ENCODE measurements at regions not wholly inside any gene's neighbourhood (a gene's known extent, or its start where the extent isn't known, plus 50 kb on each side); places are given as distances from the start of the nearest gene placed in this dataset.

- H3K4me1 ChIP-seq (ENCODE audit: insufficient read depth), result peaks cover 12% of the 10 kb centered on the region; the same call in 1 of the 2 replicates
- Mint-ChIP-seq H3K27me3 (ENCODE audit: insufficient read depth, low read depth, poor library complexity) (no peaks in the 10 kb centered on the region), H3K9me3 (peaks cover 37% of the 10 kb centered on the region), H3K36me3 (ENCODE audit: low read depth) (peaks cover 35% of the 10 kb centered on the region), H3K4me3 (no peak overlapping the region), H3K27ac (no peak overlapping the region), H3K4me1 (peaks cover 11% of the 10 kb centered on the region)
- TF ChIP-seq CREB1 (CRISPR knock-in tag; IDR thresholded peaks at IDR 0.05; ENCODE audit: low read depth) (no peak), JUNB (IDR thresholded peaks at IDR 0.05; ENCODE audit: unreplicated experiment) (no peak), POLR2AphosphoS5 (IDR thresholded peaks at IDR 0.05; ENCODE audit: low read depth) (no peak), EZH2phosphoT487 (IDR thresholded peaks at IDR 0.05; ENCODE audit: unreplicated experiment) (no peak), EZH2 (IDR thresholded peaks at IDR 0.05; ENCODE audit: low read depth, unreplicated experiment) (no peak), ZNF331 (CRISPR knock-in tag; IDR thresholded peaks at IDR 0.05; ENCODE audit: low read depth) (no peak), ETS1 (IDR thresholded peaks at IDR 0.05) (no peak), ZNF114 (CRISPR knock-in tag; IDR thresholded peaks at IDR 0.05) (no peak), REST (IDR thresholded peaks at IDR 0.05; ENCODE audit: unreplicated experiment) (no peak), STAT1 (IDR thresholded peaks at IDR 0.05; ENCODE audit: unreplicated experiment) (no peak), NANOG (IDR thresholded peaks at IDR 0.05; ENCODE audit: borderline replicate concordance) (no peak)
- TF ChIP-seq, protein P1, sequence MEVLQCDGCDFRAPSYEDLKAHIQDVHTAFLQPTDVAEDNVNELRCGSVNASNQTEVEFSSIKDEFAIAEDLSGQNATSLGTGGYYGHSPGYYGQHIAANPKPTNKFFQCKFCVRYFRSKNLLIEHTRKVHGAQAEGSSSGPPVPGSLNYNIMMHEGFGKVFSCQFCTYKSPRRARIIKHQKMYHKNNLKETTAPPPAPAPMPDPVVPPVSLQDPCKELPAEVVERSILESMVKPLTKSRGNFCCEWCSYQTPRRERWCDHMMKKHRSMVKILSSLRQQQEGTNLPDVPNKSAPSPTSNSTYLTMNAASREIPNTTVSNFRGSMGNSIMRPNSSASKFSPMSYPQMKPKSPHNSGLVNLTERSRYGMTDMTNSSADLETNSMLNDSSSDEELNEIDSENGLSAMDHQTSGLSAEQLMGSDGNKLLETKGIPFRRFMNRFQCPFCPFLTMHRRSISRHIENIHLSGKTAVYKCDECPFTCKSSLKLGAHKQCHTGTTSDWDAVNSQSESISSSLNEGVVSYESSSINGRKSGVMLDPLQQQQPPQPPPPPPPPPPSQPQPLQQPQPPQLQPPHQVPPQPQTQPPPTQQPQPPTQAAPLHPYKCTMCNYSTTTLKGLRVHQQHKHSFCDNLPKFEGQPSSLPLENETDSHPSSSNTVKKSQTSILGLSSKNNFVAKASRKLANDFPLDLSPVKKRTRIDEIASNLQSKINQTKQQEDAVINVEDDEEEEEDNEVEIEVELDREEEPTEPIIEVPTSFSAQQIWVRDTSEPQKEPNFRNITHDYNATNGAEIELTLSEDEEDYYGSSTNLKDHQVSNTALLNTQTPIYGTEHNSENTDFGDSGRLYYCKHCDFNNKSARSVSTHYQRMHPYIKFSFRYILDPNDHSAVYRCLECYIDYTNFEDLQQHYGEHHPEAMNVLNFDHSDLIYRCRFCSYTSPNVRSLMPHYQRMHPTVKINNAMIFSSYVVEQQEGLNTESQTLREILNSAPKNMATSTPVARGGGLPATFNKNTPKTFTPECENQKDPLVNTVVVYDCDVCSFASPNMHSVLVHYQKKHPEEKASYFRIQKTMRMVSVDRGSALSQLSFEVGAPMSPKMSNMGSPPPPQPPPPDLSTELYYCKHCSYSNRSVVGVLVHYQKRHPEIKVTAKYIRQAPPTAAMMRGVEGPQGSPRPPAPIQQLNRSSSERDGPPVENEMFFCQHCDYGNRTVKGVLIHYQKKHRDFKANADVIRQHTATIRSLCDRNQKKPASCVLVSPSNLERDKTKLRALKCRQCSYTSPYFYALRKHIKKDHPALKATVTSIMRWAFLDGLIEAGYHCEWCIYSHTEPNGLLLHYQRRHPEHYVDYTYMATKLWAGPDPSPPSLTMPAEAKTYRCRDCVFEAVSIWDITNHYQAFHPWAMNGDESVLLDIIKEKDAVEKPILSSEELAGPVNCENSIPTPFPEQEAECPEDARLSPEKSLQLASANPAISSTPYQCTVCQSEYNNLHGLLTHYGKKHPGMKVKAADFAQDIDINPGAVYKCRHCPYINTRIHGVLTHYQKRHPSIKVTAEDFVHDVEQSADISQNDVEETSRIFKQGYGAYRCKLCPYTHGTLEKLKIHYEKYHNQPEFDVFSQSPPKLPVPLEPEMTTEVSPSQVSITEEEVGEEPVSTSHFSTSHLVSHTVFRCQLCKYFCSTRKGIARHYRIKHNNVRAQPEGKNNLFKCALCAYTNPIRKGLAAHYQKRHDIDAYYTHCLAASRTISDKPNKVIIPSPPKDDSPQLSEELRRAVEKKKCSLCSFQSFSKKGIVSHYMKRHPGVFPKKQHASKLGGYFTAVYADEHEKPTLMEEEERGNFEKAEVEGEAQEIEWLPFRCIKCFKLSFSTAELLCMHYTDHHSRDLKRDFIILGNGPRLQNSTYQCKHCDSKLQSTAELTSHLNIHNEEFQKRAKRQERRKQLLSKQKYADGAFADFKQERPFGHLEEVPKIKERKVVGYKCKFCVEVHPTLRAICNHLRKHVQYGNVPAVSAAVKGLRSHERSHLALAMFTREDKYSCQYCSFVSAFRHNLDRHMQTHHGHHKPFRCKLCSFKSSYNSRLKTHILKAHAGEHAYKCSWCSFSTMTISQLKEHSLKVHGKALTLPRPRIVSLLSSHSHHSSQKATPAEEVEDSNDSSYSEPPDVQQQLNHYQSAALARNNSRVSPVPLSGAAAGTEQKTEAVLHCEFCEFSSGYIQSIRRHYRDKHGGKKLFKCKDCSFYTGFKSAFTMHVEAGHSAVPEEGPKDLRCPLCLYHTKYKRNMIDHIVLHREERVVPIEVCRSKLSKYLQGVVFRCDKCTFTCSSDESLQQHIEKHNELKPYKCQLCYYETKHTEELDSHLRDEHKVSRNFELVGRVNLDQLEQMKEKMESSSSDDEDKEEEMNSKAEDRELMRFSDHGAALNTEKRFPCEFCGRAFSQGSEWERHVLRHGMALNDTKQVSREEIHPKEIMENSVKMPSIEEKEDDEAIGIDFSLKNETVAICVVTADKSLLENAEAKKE (CRISPR knock-in tag; IDR thresholded peaks at IDR 0.05), result no peak
- TF ChIP-seq, protein P2, sequence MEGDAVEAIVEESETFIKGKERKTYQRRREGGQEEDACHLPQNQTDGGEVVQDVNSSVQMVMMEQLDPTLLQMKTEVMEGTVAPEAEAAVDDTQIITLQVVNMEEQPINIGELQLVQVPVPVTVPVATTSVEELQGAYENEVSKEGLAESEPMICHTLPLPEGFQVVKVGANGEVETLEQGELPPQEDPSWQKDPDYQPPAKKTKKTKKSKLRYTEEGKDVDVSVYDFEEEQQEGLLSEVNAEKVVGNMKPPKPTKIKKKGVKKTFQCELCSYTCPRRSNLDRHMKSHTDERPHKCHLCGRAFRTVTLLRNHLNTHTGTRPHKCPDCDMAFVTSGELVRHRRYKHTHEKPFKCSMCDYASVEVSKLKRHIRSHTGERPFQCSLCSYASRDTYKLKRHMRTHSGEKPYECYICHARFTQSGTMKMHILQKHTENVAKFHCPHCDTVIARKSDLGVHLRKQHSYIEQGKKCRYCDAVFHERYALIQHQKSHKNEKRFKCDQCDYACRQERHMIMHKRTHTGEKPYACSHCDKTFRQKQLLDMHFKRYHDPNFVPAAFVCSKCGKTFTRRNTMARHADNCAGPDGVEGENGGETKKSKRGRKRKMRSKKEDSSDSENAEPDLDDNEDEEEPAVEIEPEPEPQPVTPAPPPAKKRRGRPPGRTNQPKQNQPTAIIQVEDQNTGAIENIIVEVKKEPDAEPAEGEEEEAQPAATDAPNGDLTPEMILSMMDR (conservative IDR thresholded peaks at IDR 0.05; ENCODE audit: low read depth in 2 of 2), result no peak
- peaks cover 6% of the 10 kb centered on the region; the same call in 1 of the 2 replicates for H3K36me3 ChIP-seq (ENCODE audit: insufficient read depth)
- H2AFZ ChIP-seq, result no peak overlapping the region; the same call in 1 of the 2 replicates
- H4K20me1 ChIP-seq (replicated peaks; ENCODE audit: insufficient read depth), result no peaks in the 10 kb centered on the region
- DNase-seq (ENCODE audit: low spot score) (no peak), ATAC-seq (no peak)
- no peaks in the 10 kb centered on the region for H3F3A ChIP-seq (replicated peaks; ENCODE audit: low read depth)
- H3K4me2 ChIP-seq, result no peak overlapping the region
- H3K4me3 ChIP-seq, result no peak overlapping the region
- no peaks in the 10 kb centered on the region for H3K9me2 ChIP-seq (ENCODE audit: insufficient read depth)
- no peak overlapping the region for H3K27ac ChIP-seq (ENCODE audit: low read depth)
- no peaks in the 10 kb centered on the region for H3K79me2 ChIP-seq (replicated peaks; ENCODE audit: insufficient read depth)
- no peaks in the 10 kb centered on the region for H3K27me3 ChIP-seq (ENCODE audit: insufficient read depth)
These were observed 718.5 kb upstream of the ANO3 start for GRCh38 chr11:25613451-25613850.

Measured in GM23338 (cell line).